ENCODE measurements at regions not wholly inside any gene's neighbourhood (a gene's known extent, or its start where the extent isn't known, plus 50 kb on each side); places are given as distances from the start of the nearest gene placed in this dataset.

DNA sequence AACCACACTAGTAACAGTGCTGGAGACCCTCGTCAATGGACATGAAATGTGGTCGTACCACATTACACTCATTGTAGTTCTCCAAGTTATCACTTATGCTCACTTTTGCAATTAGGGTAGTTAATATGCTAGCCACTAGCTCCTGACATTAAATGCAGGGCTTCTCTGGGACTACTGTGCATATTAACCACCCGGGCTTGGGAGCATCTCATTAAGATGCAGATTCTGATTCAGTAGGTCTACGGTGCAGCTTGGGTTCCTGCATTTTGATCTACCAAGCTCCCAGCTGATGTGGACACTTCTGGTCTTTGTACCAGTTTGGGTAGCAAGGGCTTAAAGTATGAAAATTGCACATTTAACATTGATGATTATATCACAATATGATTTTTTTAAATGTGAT is 98.0 kb downstream of the ZFP64 start:
- no peak for TF ChIP-seq CTCF (IDR thresholded peaks at IDR 0.05)
- no peak for TF ChIP-seq POLR2A (IDR thresholded peaks at IDR 0.05)

All from body of pancreas (tissue), 4 donors.